ENCODE measurements at regions not wholly inside any gene's neighbourhood (a gene's known extent, or its start where the extent isn't known, plus 50 kb on each side); places are given as distances from the start of the nearest gene placed in this dataset.

DNA sequence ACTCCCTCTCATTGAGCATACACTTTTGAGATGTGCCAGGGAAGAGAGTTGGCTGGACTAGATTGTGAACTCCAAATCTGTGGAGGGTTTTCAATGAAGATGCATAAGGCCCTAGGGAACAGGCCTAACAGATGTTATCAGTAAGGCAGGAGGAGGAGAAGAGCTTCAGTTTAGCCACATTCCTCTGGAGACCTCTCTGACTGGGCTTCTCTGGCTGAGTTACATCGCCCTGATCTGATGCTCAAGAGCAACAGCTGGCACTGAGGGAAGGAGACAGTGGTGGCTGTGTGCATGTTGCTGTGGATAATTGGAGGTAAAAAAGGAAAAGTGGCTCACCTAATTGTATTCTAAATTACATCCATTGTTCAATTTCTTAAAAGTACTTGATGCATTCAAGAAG is 206.4 kb upstream of the CFAP20DC start:
- ATAC-seq (no peak), DNase-seq (no peak)
- TF ChIP-seq, protein P1, sequence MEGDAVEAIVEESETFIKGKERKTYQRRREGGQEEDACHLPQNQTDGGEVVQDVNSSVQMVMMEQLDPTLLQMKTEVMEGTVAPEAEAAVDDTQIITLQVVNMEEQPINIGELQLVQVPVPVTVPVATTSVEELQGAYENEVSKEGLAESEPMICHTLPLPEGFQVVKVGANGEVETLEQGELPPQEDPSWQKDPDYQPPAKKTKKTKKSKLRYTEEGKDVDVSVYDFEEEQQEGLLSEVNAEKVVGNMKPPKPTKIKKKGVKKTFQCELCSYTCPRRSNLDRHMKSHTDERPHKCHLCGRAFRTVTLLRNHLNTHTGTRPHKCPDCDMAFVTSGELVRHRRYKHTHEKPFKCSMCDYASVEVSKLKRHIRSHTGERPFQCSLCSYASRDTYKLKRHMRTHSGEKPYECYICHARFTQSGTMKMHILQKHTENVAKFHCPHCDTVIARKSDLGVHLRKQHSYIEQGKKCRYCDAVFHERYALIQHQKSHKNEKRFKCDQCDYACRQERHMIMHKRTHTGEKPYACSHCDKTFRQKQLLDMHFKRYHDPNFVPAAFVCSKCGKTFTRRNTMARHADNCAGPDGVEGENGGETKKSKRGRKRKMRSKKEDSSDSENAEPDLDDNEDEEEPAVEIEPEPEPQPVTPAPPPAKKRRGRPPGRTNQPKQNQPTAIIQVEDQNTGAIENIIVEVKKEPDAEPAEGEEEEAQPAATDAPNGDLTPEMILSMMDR (IDR thresholded peaks at IDR 0.05) = no peak
- intact Hi-C loops (cut with micrococcal nuclease) = no loop called here
- 80% methylated on average over 1 of the region's 1 CpG for WGBS (ENCODE audit: insufficient coverage)
- Mint-ChIP-seq H3K36me3 (no peaks in the 10 kb centered on the region), H3K9me3 (no peaks in the 10 kb centered on the region), H3K4me3 (no peak overlapping the region), H3K27me3 (ENCODE audit: low read depth in 2 of 2) (no peaks in the 10 kb centered on the region), H3K4me1 (no peaks in the 10 kb centered on the region), H3K27ac (no peak overlapping the region)
- no peaks in the 10 kb centered on the region for H3K9me3 ChIP-seq (ENCODE audit: control insufficient read depth, insufficient read depth, low read length)
- H3K27ac ChIP-seq (ENCODE audit: low read length) = no peak overlapping the region
- H3K27me3 ChIP-seq (ENCODE audit: control insufficient read depth, insufficient read depth, low read length) = no peaks in the 10 kb centered on the region
- H3K4me3 ChIP-seq (ENCODE audit: low read length) = no peak overlapping the region
- no peaks in the 10 kb centered on the region for H3K36me3 ChIP-seq (ENCODE audit: control insufficient read depth, insufficient read depth, low read length)
- H3K4me1 ChIP-seq (ENCODE audit: control insufficient read depth, insufficient read depth, low read length) = no peaks in the 10 kb centered on the region

DNA sequence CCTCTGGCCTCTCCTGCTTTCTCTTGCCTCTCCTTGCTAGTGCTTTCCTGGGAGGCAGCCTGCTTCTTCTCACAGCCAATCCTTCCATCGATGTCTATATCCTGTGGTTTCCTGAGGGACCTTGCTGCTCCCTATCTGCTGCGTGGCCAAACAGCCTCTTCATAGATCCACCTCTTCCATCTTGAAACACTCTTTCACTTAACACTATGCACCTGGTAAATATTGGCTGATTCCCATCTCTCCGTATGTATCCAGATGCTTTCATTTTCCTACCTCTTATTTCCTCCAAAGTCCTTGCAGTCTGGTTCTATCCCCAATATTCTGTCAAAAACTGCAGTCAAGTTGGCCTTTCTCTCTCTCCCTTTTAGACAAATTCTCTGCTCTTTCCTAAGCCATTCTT is 205.2 kb upstream of the CFAP20DC start:
- no peaks in the 10 kb centered on the region for H3K36me3 ChIP-seq (ENCODE audit: control insufficient read depth, insufficient read depth, low read length)
- intact Hi-C loops (cut with micrococcal nuclease) = no loop called here
- no peaks in the 10 kb centered on the region for H3K9me3 ChIP-seq (ENCODE audit: control insufficient read depth, insufficient read depth, low read length)
- TF ChIP-seq, protein P1 (IDR thresholded peaks at IDR 0.05) = no peak
- no peak overlapping the region for H3K27ac Mint-ChIP-seq
- DNase-seq (no peak), ATAC-seq (no peak)
- H3K27me3 Mint-ChIP-seq (ENCODE audit: low read depth in 2 of 2) = no peaks in the 10 kb centered on the region
- H3K4me3 ChIP-seq (ENCODE audit: low read length) = no peak overlapping the region
- H3K27me3 ChIP-seq (ENCODE audit: control insufficient read depth, insufficient read depth, low read length) = no peaks in the 10 kb centered on the region
- H3K36me3 Mint-ChIP-seq = no peaks in the 10 kb centered on the region
- H3K4me1 ChIP-seq (ENCODE audit: control insufficient read depth, insufficient read depth, low read length) = no peaks in the 10 kb centered on the region
- H3K4me3 Mint-ChIP-seq = no peak overlapping the region
- no peaks in the 10 kb centered on the region for H3K9me3 Mint-ChIP-seq
- no peaks in the 10 kb centered on the region for H3K4me1 Mint-ChIP-seq
- WGBS (ENCODE audit: insufficient coverage) = 89% methylated on average over 3 of the region's 3 CpGs
- H3K27ac ChIP-seq (ENCODE audit: low read length) = no peak overlapping the region

DNA sequence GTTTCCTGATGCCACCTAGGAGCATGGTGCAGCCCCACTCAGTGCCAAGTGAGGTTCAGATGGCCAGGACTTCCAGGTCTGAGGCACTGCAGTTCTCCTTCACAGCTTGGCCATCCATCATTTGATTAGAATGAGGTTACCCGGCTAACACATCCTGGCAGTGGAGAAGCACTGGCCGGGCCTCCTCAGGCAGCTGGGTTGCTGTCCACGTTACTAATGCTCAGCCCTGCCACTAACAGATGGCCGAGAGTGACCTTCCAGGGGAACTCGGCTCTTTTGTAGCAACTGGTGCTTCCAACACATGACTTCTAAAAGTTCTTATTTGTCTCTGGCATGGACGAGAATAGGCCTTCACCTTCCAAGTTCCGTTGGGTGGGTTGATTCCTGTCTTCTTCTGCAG is 204.6 kb upstream of the CFAP20DC start:
- Histone ChIP-seq H3K27ac (ENCODE audit: low read length) (no peak overlapping the region), H3K4me3 (ENCODE audit: low read length) (no peak overlapping the region), H3K27me3 (ENCODE audit: control insufficient read depth, insufficient read depth, low read length) (no peaks in the 10 kb centered on the region), H3K36me3 (ENCODE audit: control insufficient read depth, insufficient read depth, low read length) (no peaks in the 10 kb centered on the region), H3K4me1 (ENCODE audit: control insufficient read depth, insufficient read depth, low read length) (no peaks in the 10 kb centered on the region), H3K9me3 (ENCODE audit: control insufficient read depth, insufficient read depth, low read length) (no peaks in the 10 kb centered on the region)
- no peaks in the 10 kb centered on the region for H3K4me1 Mint-ChIP-seq
- H3K36me3 Mint-ChIP-seq = no peaks in the 10 kb centered on the region
- WGBS (ENCODE audit: insufficient coverage) = 89% methylated on average over 7 of the region's 7 CpGs
- H3K9me3 Mint-ChIP-seq = no peaks in the 10 kb centered on the region
- H3K4me3 Mint-ChIP-seq = no peak overlapping the region
- H3K27me3 Mint-ChIP-seq (ENCODE audit: low read depth in 2 of 2) = no peaks in the 10 kb centered on the region
- no peak for ATAC-seq
- DNase-seq = no peak
- TF ChIP-seq, protein P1 (IDR thresholded peaks at IDR 0.05) = no peak
- intact Hi-C loops (cut with micrococcal nuclease) = no loop called here
- no peak overlapping the region for H3K27ac Mint-ChIP-seq

DNA sequence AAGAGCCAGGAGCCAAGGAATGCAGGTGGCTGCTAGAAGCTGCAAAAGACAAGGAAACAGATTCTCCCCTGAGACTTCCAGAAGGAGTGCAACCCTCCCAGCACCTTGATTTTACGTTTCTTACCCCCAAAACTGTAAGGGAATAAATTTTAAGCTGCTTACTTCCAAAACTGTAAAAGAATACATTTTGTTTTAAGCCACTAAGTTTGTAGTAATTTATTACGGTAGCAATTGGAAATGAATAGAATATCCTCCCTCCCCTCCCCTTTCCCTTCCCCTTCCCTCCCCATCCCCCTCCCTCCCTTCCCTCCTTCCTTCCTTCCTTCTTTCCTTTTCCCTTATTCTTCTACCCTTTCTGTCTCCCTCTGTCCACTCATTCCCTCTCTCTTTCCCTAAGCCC is 203.7 kb upstream of the CFAP20DC start:
- DNase-seq = no peak
- Mint-ChIP-seq H3K4me1 (no peaks in the 10 kb centered on the region), H3K27me3 (ENCODE audit: low read depth in 2 of 2) (no peaks in the 10 kb centered on the region), H3K4me3 (no peak overlapping the region), H3K27ac (no peak overlapping the region), H3K9me3 (no peaks in the 10 kb centered on the region), H3K36me3 (no peaks in the 10 kb centered on the region)
- Histone ChIP-seq H3K4me3 (ENCODE audit: low read length) (no peak overlapping the region), H3K27ac (ENCODE audit: low read length) (no peak overlapping the region), H3K27me3 (ENCODE audit: control insufficient read depth, insufficient read depth, low read length) (no peaks in the 10 kb centered on the region), H3K36me3 (ENCODE audit: control insufficient read depth, insufficient read depth, low read length) (no peaks in the 10 kb centered on the region), H3K4me1 (ENCODE audit: control insufficient read depth, insufficient read depth, low read length) (no peaks in the 10 kb centered on the region), H3K9me3 (ENCODE audit: control insufficient read depth, insufficient read depth, low read length) (no peaks in the 10 kb centered on the region)
- 100% methylated on average over 1 of the region's 2 CpGs for WGBS (ENCODE audit: insufficient coverage)
- TF ChIP-seq, protein P1 (IDR thresholded peaks at IDR 0.05) = no peak
- no peak for ATAC-seq
- intact Hi-C loops (cut with micrococcal nuclease) = no loop called here
